HL-60 (cell line): ENCODE measurements at regions not wholly inside any gene's neighbourhood (a gene's known extent, or its start where the extent isn't known, plus 50 kb on each side); places are given as distances from the start of the nearest gene placed in this dataset.

ENCODE experiments used
- SPI1 ChIP-seq: IDR thresholded peaks from 2 replicates; pipeline ENCODE4 v1.6.1; 2012; ENCODE audit warnings: low read depth, mild to moderate bottlenecking, borderline replicate concordance
- TF ChIP-seq, protein P1 (sequence below): IDR thresholded peaks from one replicate; pipeline ENCODE4 v1.5.1; 2011; ENCODE audit warnings: low read length, control low read depth, inconsistent platforms; ENCODE audit not compliant: insufficient read depth

DNA sequence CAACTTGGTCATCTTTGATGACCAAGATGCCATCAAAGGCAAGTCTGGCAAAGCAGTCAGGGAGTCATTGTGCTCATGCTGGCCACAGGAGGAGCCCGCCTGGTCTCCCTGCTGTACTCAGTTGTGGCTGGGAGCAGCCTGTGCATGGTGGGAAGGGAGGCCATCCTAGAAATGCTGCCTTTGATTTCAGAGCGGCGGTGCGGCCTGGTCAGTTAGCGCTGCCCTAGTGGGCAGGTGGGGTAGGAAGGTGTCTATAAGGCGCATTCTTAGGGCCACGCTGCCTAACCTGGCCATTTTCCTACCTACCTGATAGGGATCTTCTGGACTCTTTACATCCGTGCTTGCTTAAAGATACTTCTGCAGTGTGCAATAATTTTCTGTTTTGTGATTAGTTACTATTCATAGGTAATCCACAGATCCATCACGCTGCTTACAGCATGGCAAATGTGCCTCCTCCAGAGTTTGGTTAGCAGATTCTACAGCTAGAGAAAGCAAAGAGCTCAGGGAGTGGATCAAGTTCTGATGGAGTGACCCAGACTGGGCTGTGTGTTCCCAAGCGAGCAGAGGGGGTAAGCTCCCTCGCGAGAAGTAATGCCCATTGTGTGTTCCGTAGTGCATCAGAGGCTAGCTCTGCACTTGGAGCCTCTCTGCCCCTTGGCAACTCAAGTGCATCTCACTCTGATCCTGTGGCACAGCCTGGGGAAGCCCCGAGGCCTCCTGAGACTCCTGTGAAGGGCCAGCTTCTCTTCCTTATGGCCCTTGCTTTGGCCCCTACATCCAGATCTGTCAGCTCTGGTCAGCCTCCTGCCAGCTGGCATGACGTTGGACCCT lies 970.1 kb upstream of the ZNF722 start:
- TF ChIP-seq, protein P1, sequence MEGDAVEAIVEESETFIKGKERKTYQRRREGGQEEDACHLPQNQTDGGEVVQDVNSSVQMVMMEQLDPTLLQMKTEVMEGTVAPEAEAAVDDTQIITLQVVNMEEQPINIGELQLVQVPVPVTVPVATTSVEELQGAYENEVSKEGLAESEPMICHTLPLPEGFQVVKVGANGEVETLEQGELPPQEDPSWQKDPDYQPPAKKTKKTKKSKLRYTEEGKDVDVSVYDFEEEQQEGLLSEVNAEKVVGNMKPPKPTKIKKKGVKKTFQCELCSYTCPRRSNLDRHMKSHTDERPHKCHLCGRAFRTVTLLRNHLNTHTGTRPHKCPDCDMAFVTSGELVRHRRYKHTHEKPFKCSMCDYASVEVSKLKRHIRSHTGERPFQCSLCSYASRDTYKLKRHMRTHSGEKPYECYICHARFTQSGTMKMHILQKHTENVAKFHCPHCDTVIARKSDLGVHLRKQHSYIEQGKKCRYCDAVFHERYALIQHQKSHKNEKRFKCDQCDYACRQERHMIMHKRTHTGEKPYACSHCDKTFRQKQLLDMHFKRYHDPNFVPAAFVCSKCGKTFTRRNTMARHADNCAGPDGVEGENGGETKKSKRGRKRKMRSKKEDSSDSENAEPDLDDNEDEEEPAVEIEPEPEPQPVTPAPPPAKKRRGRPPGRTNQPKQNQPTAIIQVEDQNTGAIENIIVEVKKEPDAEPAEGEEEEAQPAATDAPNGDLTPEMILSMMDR = no peak
- no peak for TF ChIP-seq SPI1
